K562 (cell line): ENCODE measurements at regions not wholly inside any gene's neighbourhood (a gene's known extent, or its start where the extent isn't known, plus 50 kb on each side); places are given as distances from the start of the nearest gene placed in this dataset.

ENCODE experiments used
- ATAC-seq: fragments of 200-7000 bp; cut with Tn5 transposase; 3 replicates; pipeline ENCODE4 v1.9.1; 2020; ENCODE audit warnings: moderate library complexity
- BruUV-seq: library from RNA; stranded (reverse); fragments of 400-500 nt; replicated peaks from 2 replicates; lab custom pipeline; 2021; lab: Mats Ljungman, UMichigan
- CTCF ChIA-PET: fragments of 300-600 bp; formaldehyde crosslinking; extraction: SDS; loops from one replicate; lab custom pipeline; 2021; ENCODE audit warnings: low intra/inter-chr PET ratio; lab: Yijun Ruan, JAX
- POLR2A ChIA-PET: fragments of 300-600, 350-650 bp; sonication (Branson Sonifier 250); formaldehyde crosslinking; extraction: SDS; loops from one replicate; lab custom pipeline; 2021; ENCODE audit warnings: antibody characterized with exemption, inconsistent platforms; lab: Yijun Ruan, JAX
- DNase-seq, 4 experiments: peaks; one replicate each; pipeline versions ENCODE4 v3.0.0 to v3.0.0-alpha.2; 2011 to 2018; ENCODE audit warnings: low spot score in 3 of 4, mixed read lengths in 3 of 4; ENCODE audit errors: extremely low read depth in 1 of 4
- FAIRE-seq: peaks from 2 replicates; lab custom pipeline; 2011; peaks lifted over from hg19 to GRCh38; lab: Jason Lieb, UNC
- H2AFZ ChIP-seq: 2 replicates; pipeline ENCODE4 v1.6.0; 2011; ENCODE audit warnings: low read depth, low read length, control low read depth, inconsistent platforms
- H3K27ac ChIP-seq: fragments of 200-600 bp; 3 replicates; pipeline ENCODE4 v1.8.0; 2011; ENCODE audit warnings: low read depth, mild to moderate bottlenecking, control low read depth, inconsistent platforms, low read length, moderate library complexity, mixed read lengths; ENCODE audit errors: extremely low read depth
- H3K27me3 ChIP-seq, 2 experiments: fragments of 300-600 bp in 1 of 2; 2 replicates in 1 of 2; 3 replicates in 1 of 2; pipeline versions ENCODE4 v1.6.0 to v1.8.0; 2011; ENCODE audit warnings: inconsistent platforms in 2 of 2, low read length in 2 of 2, mild to moderate bottlenecking in 1 of 2, mixed read lengths in 1 of 2, moderate library complexity in 1 of 2; ENCODE audit not compliant: control insufficient read depth in 2 of 2, insufficient read depth in 2 of 2
- H3K36me3 ChIP-seq: fragments of 300-600 bp; 3 replicates; pipeline ENCODE4 v1.8.0; 2011; ENCODE audit warnings: mild to moderate bottlenecking, low read length, inconsistent platforms; ENCODE audit not compliant: control insufficient read depth, insufficient read depth
- H3K4me1 ChIP-seq, 2 experiments: fragments of 200-600 bp in 1 of 2; replicated peaks in 1 of 2; 2 replicates in 1 of 2; 3 replicates in 1 of 2; pipeline versions ENCODE4 v1.5.1 to v1.8.0; 2011; ENCODE audit warnings: inconsistent platforms in 2 of 2, low read length in 2 of 2, mild to moderate bottlenecking in 1 of 2, mixed read lengths in 1 of 2, moderate library complexity in 1 of 2; ENCODE audit not compliant: control insufficient read depth in 2 of 2, insufficient read depth in 2 of 2
- H3K4me2 ChIP-seq: 2 replicates; pipeline ENCODE4 v1.6.1; 2011; ENCODE audit warnings: low read length, control low read depth, inconsistent platforms, mixed read lengths; ENCODE audit not compliant: insufficient read depth
- H3K4me3 ChIP-seq: fragments of 200-600 bp; sonication (generic), shearing (Covaris generic); 2 replicates; pipeline ENCODE4 v1.5.1; 2016; ENCODE audit warnings: control low read depth, inconsistent platforms
- H3K79me2 ChIP-seq: fragments of 200-600 bp; 3 replicates; pipeline ENCODE4 v1.8.0; 2011; ENCODE audit warnings: low read length, inconsistent platforms; ENCODE audit not compliant: control insufficient read depth, insufficient read depth
- H3K9ac ChIP-seq, 2 experiments: 2 replicates each; pipeline versions ENCODE4 v1.6.0 to v1.6.1; 2011; ENCODE audit warnings: low read depth in 2 of 2, low read length in 2 of 2, control low read depth in 1 of 2, inconsistent platforms in 1 of 2, mild to moderate bottlenecking in 1 of 2, mixed read lengths in 1 of 2; ENCODE audit not compliant: insufficient read depth in 1 of 2
- H3K9me1 ChIP-seq: one replicate; pipeline ENCODE4 v1.6.0; 2011; ENCODE audit warnings: inconsistent platforms, mild to moderate bottlenecking, low read length, moderate library complexity; ENCODE audit not compliant: control insufficient read depth, insufficient read depth
- H3K9me3 ChIP-seq: replicated peaks from 2 replicates; pipeline ENCODE4 v1.5.1; 2011; ENCODE audit warnings: low read depth, low read length, inconsistent platforms; ENCODE audit not compliant: control insufficient read depth, insufficient read depth
- H4K20me1 ChIP-seq: replicated peaks from 2 replicates; pipeline ENCODE4 v1.6.1; 2011; ENCODE audit warnings: low read length, inconsistent platforms, mixed read lengths; ENCODE audit not compliant: control insufficient read depth, insufficient read depth
- BRD4 ChIP-seq: fragments of 200-600 bp; sonication (generic); IDR thresholded peaks from 2 replicates; pipeline ENCODE4 v1.6.1; 2017; ENCODE audit warnings: inconsistent platforms
- BRD9 ChIP-seq: fragments of 450-650 bp; IDR thresholded peaks from 2 replicates; pipeline ENCODE4 v1.6.1; 2018; ENCODE audit warnings: low read depth; ENCODE audit not compliant: partially characterized antibody
- EWSR1 ChIP-seq: fragments of 450-650 bp; IDR thresholded peaks from 2 replicates; pipeline ENCODE4 v1.6.1; 2018; ENCODE audit warnings: borderline replicate concordance, mild to moderate bottlenecking, low read depth, moderate library complexity; ENCODE audit not compliant: partially characterized antibody
- GATAD2B ChIP-seq: fragments of 450-650 bp; IDR thresholded peaks from 2 replicates; pipeline ENCODE4 v1.6.1; 2017; ENCODE audit warnings: mild to moderate bottlenecking, borderline replicate concordance
- HDAC3 ChIP-seq: fragments of 450-650 bp; IDR thresholded peaks from 2 replicates; pipeline ENCODE4 v1.6.1; 2018; ENCODE audit warnings: borderline replicate concordance, mild to moderate bottlenecking, moderate library complexity; ENCODE audit not compliant: partially characterized antibody
- NBN ChIP-seq: fragments of 450-650 bp; IDR thresholded peaks from 2 replicates; pipeline ENCODE4 v1.6.1; 2016; ENCODE audit warnings: low read depth, mild to moderate bottlenecking
- NCOA1 ChIP-seq: fragments of 450-650 bp; IDR thresholded peaks from 2 replicates; pipeline ENCODE4 v1.6.1; 2016; ENCODE audit warnings: low read depth
- RCOR1 ChIP-seq, 2 experiments: IDR thresholded peaks; 2 replicates each; pipeline ENCODE4 v1.6.1; 2012; ENCODE audit warnings: low read depth in 2 of 2, low read length in 2 of 2, borderline replicate concordance in 1 of 2, improper control_type of control experiment in 1 of 2
- YY1 ChIP-seq, 3 experiments: IDR thresholded peaks; 2 replicates each; pipeline ENCODE4 v1.6.1; 2011; ENCODE audit warnings: low read length in 2 of 3, mild to moderate bottlenecking in 2 of 3, moderate library complexity in 2 of 3, borderline replicate concordance in 1 of 3, control low read depth in 1 of 3, low read depth in 1 of 3; ENCODE audit not compliant: insufficient read depth in 3 of 3, insufficient replicate concordance in 2 of 3, control insufficient read depth in 1 of 3, insufficient read length in 1 of 3; ENCODE audit errors: extremely low read depth in 1 of 3
- ZKSCAN8 ChIP-seq: fragments of 200-800 bp; sonication (Bioruptor generic); IDR thresholded peaks from 2 replicates; pipeline ENCODE4 v1.6.1; 2016; ENCODE audit warnings: missing genetic modification characterization, missing compliant biosample characterization
- ZNF143 ChIP-seq: sonication (generic); formaldehyde crosslinking; IDR thresholded peaks from 2 replicates; pipeline ENCODE4 v1.9.0; 2022; ENCODE audit warnings: mild to moderate bottlenecking, missing genetic modification reagents
- ZNF589 ChIP-seq: fragments of 200-800 bp; sonication (Bioruptor generic); IDR thresholded peaks from 2 replicates; pipeline ENCODE4 v1.6.1; 2016; ENCODE audit warnings: low read depth, missing genetic modification characterization, missing compliant biosample characterization
- WGBS: fragments of 100-300 bp; shearing (Covaris generic); methylation state at CpG from one replicate; pipeline ENCODE4 v1.1.6; 2016; ENCODE audit warnings: low coverage, mixed read lengths; ENCODE audit not compliant: insufficient coverage; ENCODE audit errors: missing lambda C conversion rate; 5-methylcytosine and 5-hydroxymethylcytosine counted together
- in situ Hi-C: fragments of 300-500 bp; cut with MboI; formaldehyde crosslinking; loops from 4 replicates; pipeline ENCODE4 v1.15.0; 2018; ENCODE audit warnings: inconsistent platforms, mixed read lengths
- intact Hi-C: fragments of 100-400 bp; cut with micrococcal nuclease; formaldehyde crosslinking; loops from 2 replicates; pipeline ENCODE4 v1.14.2; 2022
- TF ChIP-seq, protein P1 (sequence below): fragments of 450-650 bp; IDR thresholded peaks from 2 replicates; pipeline ENCODE4 v1.6.1; 2018; ENCODE audit not compliant: partially characterized antibody
- TF ChIP-seq, protein P2 (sequence below): fragments of 250-450 bp; sonication (Bioruptor Pico); IDR thresholded peaks from 2 replicates; pipeline ENCODE4 v1.8.0; 2022; ENCODE audit warnings: inconsistent platforms

DNA sequence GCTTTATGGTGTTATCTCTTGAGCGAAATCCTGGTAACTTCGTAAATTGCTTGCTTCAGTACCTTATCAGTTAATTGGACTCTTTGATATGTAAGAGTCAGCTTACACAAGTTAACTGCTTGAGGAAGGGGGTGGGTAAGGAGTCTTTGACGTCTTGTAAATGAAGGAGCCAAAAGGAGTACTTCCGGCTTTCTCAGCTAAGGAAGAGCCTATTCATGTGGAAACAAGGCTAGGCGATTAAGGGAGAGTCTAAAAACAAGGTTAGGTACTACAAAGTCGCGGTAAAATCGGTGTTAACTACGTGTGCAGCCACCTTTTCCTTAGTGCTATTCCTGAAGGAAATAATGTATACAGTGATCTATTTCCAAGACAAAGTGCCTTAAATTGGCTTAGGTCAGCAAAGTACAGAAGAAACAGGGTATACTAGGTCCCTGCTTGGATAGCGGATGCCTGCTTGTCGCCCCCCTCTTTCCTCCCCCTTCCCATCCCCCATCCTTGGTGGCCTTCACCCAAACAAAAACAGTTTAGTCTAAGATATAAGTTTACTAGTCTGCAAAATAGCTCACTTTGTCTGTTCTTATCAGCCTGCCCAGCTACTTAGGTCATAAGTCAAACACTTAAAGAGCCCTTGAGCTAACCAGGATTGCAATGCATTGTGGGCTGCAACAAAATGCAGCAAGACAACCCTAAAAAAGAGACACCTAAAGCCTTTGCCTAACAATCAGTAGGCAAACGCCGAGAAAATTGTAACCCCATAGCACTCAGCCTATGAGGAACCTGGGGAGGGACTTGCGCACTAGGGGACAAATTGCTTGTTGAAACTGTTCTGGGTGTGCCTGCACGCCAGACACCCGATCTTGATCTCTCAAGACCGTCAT lies 147.3 kb downstream of the TRIM27 start:
- peak overlapping the region; percentile 66 for H2AFZ ChIP-seq
- peaks cover 22 to 30% of the 10 kb centered on the region in 2 experiments for H3K4me1 ChIP-seq
- H3K4me3 ChIP-seq, result peak overlapping the region; percentile 26
- H3K79me2 ChIP-seq, result no peaks in the 10 kb centered on the region
- H3K27ac ChIP-seq, result peak overlapping the region; percentile 67
- BruUV-seq, result no TSS peak
- H3K4me2 ChIP-seq, result peak overlapping the region; percentile 81
- no peaks in the 10 kb centered on the region for H3K9me1 ChIP-seq
- H3K9ac ChIP-seq, result peak overlapping the region; percentile 32 to 43; a peak in 3 of 4 replicates
- ATAC-seq, result peak; percentile 83
- H3K9me3 ChIP-seq, result no peaks in the 10 kb centered on the region
- intact Hi-C loops, result loop anchor here (2.0 kb wide), 1 partner anchor 18 kb away; no protein-coding TSS in a partner anchor
- in situ Hi-C loops, result no loop called here
- H3K27me3 ChIP-seq, result no peaks in the 10 kb centered on the region
- no peaks in the 10 kb centered on the region for H3K36me3 ChIP-seq
- ChIA-PET CTCF (no interaction called here), POLR2A (interaction anchor here (1.1 to 4.6 kb wide), 8 partner anchors 11 to 204 kb away, joined by 3 to 38 read pairs (median 6); no protein-coding TSS in a partner anchor)
- peak; percentile 70 for FAIRE-seq
- H4K20me1 ChIP-seq, result no peaks in the 10 kb centered on the region
- 5% methylated on average over 15 of the region's 17 CpGs for WGBS
- DNase-seq, result peak in 3 of 4 experiments; percentile 15 to 83 (median 30)
- 0 out of 2 replicates have a peak, but pooled peaks have one; percentile 24 for TF ChIP-seq ZKSCAN8 (CRISPR knock-in tag)
- TF ChIP-seq HDAC3, result peak; percentile 80
- no peak; the same call in 1 of the 2 replicates for TF ChIP-seq GATAD2B
- 0 out of 2 replicates have a peak, but pooled peaks have one; percentile 28 for TF ChIP-seq NBN
- TF ChIP-seq, protein P1, sequence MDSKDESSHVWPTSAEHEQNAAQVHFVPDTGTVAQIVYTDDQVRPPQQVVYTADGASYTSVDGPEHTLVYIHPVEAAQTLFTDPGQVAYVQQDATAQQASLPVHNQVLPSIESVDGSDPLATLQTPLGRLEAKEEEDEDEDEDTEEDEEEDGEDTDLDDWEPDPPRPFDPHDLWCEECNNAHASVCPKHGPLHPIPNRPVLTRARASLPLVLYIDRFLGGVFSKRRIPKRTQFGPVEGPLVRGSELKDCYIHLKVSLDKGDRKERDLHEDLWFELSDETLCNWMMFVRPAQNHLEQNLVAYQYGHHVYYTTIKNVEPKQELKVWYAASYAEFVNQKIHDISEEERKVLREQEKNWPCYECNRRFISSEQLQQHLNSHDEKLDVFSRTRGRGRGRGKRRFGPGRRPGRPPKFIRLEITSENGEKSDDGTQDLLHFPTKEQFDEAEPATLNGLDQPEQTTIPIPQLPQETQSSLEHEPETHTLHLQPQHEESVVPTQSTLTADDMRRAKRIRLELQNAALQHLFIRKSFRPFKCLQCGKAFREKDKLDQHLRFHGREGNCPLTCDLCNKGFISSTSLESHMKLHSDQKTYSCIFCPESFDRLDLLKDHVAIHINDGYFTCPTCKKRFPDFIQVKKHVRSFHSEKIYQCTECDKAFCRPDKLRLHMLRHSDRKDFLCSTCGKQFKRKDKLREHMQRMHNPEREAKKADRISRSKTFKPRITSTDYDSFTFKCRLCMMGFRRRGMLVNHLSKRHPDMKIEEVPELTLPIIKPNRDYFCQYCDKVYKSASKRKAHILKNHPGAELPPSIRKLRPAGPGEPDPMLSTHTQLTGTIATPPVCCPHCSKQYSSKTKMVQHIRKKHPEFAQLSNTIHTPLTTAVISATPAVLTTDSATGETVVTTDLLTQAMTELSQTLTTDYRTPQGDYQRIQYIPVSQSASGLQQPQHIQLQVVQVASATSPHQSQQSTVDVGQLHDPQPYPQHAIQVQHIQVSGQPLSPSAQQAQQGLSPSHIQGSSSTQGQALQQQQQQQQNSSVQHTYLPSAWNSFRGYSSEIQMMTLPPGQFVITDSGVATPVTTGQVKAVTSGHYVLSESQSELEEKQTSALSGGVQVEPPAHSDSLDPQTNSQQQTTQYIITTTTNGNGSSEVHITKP, result peak; percentile 82
- TF ChIP-seq EWSR1, result no peak
- TF ChIP-seq ZNF589 (CRISPR knock-in tag), result 0 out of 2 replicates have a peak, but pooled peaks have one; percentile 69
- TF ChIP-seq, protein P2, sequence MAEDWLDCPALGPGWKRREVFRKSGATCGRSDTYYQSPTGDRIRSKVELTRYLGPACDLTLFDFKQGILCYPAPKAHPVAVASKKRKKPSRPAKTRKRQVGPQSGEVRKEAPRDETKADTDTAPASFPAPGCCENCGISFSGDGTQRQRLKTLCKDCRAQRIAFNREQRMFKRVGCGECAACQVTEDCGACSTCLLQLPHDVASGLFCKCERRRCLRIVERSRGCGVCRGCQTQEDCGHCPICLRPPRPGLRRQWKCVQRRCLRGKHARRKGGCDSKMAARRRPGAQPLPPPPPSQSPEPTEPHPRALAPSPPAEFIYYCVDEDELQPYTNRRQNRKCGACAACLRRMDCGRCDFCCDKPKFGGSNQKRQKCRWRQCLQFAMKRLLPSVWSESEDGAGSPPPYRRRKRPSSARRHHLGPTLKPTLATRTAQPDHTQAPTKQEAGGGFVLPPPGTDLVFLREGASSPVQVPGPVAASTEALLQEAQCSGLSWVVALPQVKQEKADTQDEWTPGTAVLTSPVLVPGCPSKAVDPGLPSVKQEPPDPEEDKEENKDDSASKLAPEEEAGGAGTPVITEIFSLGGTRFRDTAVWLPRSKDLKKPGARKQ (CRISPR knock-in tag), result no peak
- TF ChIP-seq RCOR1 (IDR thresholded peaks at IDR 0.05; ENCODE audit: borderline replicate concordance in 1 of 2, low read depth in 2 of 2, low read length in 2 of 2), result 0 out of 4 replicates have a peak, but pooled peaks of 1 of the 2 experiments have one; percentile 10
- peak; percentile 29; the same call in 1 of the 2 replicates for TF ChIP-seq BRD4
- TF ChIP-seq ZNF143 (CRISPR knock-in tag), result peak; percentile 72
- peak; percentile 56 for TF ChIP-seq BRD9
- 0 out of 2 replicates have a peak, but pooled peaks have one; percentile 18 for TF ChIP-seq NCOA1
- TF ChIP-seq YY1 (IDR thresholded peaks at IDR 0.05; ENCODE audit: borderline replicate concordance in 1 of 3, control insufficient read depth in 1 of 3, extremely low read depth in 1 of 3, insufficient read depth in 3 of 3, insufficient read length in 1 of 3, insufficient replicate concordance in 2 of 3, low read depth in 1 of 3, low read length in 2 of 3), result peak in 1 of 3 experiments; percentile 14
